Endothelial cell (in vitro differentiated cells): ENCODE measurements at regions not wholly inside any gene's neighbourhood (a gene's known extent, or its start where the extent isn't known, plus 50 kb on each side); places are given as distances from the start of the nearest gene placed in this dataset.

Source experiments
- DNase-seq: peaks from one replicate; pipeline ENCODE4 v3.0.0; 2021; ENCODE audit warnings: low spot score
- H3K27ac Mint-ChIP-seq: one replicate; pipeline ENCODE4 v1.8.0; 2021; ENCODE audit warnings: mixed read lengths, inconsistent platforms; ENCODE audit not compliant: unreplicated experiment
- H3K27me3 Mint-ChIP-seq: one replicate; pipeline ENCODE4 v1.8.0; 2021; ENCODE audit warnings: mild to moderate bottlenecking, moderate library complexity, mixed read lengths, inconsistent platforms; ENCODE audit not compliant: unreplicated experiment
- H3K36me3 Mint-ChIP-seq: one replicate; pipeline ENCODE4 v1.8.0; 2021; ENCODE audit warnings: mild to moderate bottlenecking, low read depth, mixed read lengths, inconsistent platforms; ENCODE audit not compliant: unreplicated experiment
- H3K4me1 Mint-ChIP-seq: one replicate; pipeline ENCODE4 v1.8.0; 2021; ENCODE audit warnings: mild to moderate bottlenecking, mixed read lengths, inconsistent platforms; ENCODE audit not compliant: unreplicated experiment
- H3K4me3 Mint-ChIP-seq: one replicate; pipeline ENCODE4 v1.8.0; 2021; ENCODE audit warnings: mild to moderate bottlenecking, mixed read lengths, inconsistent platforms; ENCODE audit not compliant: unreplicated experiment
- H3K9me3 Mint-ChIP-seq: one replicate; pipeline ENCODE4 v1.8.0; 2021; ENCODE audit warnings: mixed read lengths, inconsistent platforms; ENCODE audit not compliant: unreplicated experiment
- CTCF ChIP-seq: fragments of 200-600 bp; sonication (generic); IDR thresholded peaks from one replicate; pipeline ENCODE4 v1.5.0; 2021; ENCODE audit warnings: antibody characterized with exemption; ENCODE audit not compliant: unreplicated experiment

DNA sequence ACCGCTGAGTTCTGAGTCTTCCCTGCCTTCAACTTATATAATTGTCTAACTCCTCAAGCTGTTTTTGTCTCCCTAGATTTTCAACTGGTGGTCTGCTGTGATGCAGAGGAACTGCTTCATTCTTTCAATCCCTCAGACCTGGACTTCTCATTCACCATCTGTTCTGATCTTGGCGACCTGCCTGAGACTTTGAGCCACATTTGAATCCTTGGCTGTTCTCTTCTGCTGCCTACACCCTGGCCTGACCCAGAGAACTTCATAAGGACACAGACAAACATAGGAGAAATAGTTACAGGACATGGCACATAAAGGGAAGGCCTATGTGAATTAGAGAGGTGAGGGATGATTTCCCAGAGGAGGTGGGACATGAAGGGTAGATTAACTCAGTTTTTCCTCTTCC, 326.7 kb downstream of the PTEN start:
- H3K36me3 Mint-ChIP-seq = no peaks in the 10 kb centered on the region
- no peak overlapping the region for H3K27ac Mint-ChIP-seq
- H3K4me3 Mint-ChIP-seq = no peak overlapping the region
- H3K9me3 Mint-ChIP-seq = no peaks in the 10 kb centered on the region
- peaks cover 2% of the 10 kb centered on the region for H3K27me3 Mint-ChIP-seq
- DNase-seq = no peak
- peaks cover 4% of the 10 kb centered on the region for H3K4me1 Mint-ChIP-seq
- TF ChIP-seq CTCF = no peak

- Mint-ChIP-seq H3K27me3 (peaks cover 2% of the 10 kb centered on the region), H3K4me3 (no peak overlapping the region), H3K9me3 (no peaks in the 10 kb centered on the region), H3K36me3 (no peaks in the 10 kb centered on the region), H3K4me1 (peaks cover 4% of the 10 kb centered on the region), H3K27ac (no peak overlapping the region)
- DNase-seq = no peak
- no peak for TF ChIP-seq CTCF
Measured at GRCh38 chr10:88190540-88191235, 327.3 kb downstream of the PTEN start.

DNA sequence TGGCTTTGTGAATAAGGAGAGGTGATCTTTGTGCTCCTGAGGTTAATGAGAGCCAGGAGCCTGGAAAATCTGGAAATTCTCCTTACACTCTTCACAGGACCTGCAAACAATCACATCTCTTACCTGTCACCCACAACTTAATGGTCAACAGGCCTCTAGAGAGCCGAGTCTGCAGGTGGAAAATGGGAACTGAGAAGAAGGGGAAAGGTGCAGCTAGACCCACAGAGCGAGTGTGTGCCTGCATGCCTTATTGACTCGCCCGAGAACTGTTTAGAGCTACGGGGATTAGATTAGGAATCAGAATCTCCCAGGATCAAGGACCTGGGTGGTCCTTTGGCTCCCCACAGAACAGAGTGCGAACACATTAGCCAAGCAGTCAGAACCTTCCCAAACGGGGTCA, 329.6 kb downstream of the PTEN start:
- no peaks in the 10 kb centered on the region for H3K36me3 Mint-ChIP-seq
- peaks cover 2% of the 10 kb centered on the region for H3K27me3 Mint-ChIP-seq
- H3K4me1 Mint-ChIP-seq = peaks cover 4% of the 10 kb centered on the region
- H3K9me3 Mint-ChIP-seq = no peaks in the 10 kb centered on the region
- no peak for DNase-seq
- H3K27ac Mint-ChIP-seq = no peak overlapping the region
- no peak overlapping the region for H3K4me3 Mint-ChIP-seq
- TF ChIP-seq CTCF = no peak

- no peak overlapping the region for H3K4me3 Mint-ChIP-seq
- H3K4me1 Mint-ChIP-seq = peaks cover 4% of the 10 kb centered on the region
- H3K27ac Mint-ChIP-seq = no peak overlapping the region
- H3K9me3 Mint-ChIP-seq = no peaks in the 10 kb centered on the region
- no peaks in the 10 kb centered on the region for H3K36me3 Mint-ChIP-seq
- no peak for TF ChIP-seq CTCF
- H3K27me3 Mint-ChIP-seq = peaks cover 2% of the 10 kb centered on the region
- no peak for DNase-seq
Measured at GRCh38 chr10:88194041-88194887, 330.8 kb downstream of the PTEN start.

DNA sequence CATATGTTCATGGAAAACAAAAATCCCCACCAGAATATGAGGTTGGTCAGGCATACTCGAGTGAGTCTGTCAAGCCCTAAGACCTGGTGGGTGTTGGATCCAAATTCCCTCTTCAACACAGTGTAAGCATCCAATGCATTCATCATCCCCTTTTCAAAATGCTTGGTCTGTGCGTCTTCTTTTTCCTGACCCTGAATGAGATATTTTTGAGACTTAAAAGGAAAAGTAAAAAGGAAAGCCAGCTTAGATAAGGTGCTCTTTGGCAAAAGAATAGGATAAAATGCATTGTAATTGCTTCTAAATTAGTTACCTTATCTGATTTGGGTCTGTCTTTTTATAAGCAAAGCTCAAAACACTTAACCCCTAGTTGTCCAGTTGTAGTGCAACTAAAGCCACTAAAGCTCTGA, 331.5 kb downstream of the PTEN start:
- Mint-ChIP-seq H3K27me3 (peaks cover 2% of the 10 kb centered on the region), H3K27ac (no peak overlapping the region), H3K36me3 (no peaks in the 10 kb centered on the region), H3K9me3 (no peaks in the 10 kb centered on the region), H3K4me3 (no peak overlapping the region), H3K4me1 (peaks cover 4% of the 10 kb centered on the region)
- no peak for DNase-seq
- TF ChIP-seq CTCF = no peak
